Skin of body (tissue), 1 donor: ENCODE measurements at regions not wholly inside any gene's neighbourhood (a gene's known extent, or its start where the extent isn't known, plus 50 kb on each side); places are given as distances from the start of the nearest gene placed in this dataset.

ENCODE experiments used
- DNase-seq: peaks from one replicate; lab custom pipeline; 2025; lab: John Stamatoyannopoulos, UW

GRCh38 chr12:65517656-65518210, 239.2 kb downstream of the MSRB3 start:
- no peak for DNase-seq

DNA sequence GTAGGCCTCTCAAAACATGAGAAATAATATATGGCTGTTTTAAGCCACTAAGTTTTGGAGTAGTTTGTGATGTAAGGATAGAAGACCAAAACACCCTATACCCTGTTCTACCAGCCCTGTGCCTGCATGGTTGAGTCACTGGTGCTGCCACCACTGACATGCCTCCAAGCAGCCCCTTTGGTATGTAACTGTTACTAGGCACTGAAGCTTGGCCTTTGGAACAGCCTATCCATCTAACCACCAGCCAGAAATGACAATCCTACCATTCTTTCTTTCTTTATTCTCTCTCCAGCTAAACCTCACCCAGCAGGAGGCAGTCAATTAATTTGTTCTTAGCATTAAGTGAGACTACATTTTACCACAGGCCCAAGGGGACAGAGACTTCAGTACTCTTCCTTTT, 240.3 kb downstream of the MSRB3 start:
- no peak for DNase-seq

DNA sequence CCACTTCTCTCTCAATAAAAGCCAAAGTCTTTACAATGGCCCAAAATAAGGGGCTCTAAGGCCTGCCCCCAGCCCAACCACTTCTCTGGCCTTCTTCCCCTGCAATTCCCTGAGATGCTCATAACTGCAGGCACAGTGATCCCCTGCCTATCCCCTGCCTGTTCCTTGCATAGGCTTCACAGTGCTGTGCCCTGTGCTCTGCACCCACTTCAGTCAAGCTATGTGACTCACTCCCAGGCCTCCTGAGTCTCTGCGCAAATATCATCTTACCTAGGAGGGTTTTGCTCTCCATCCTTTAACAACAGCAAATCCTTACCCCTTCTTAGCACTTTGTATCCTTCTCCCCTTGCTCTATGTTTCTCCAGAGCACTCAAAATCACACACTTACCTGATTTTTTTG, 242.2 kb downstream of the MSRB3 start:
- no peak for DNase-seq

GRCh38 chr12:65522956-65523860, 244.7 kb downstream of the MSRB3 start:
- no peak for DNase-seq

GRCh38 chr12:65524666-65525065, 246.2 kb downstream of the MSRB3 start:
- no peak for DNase-seq

GRCh38 chr12:65525491-65526141, 247.1 kb downstream of the MSRB3 start:
- DNase-seq: no peak

DNA sequence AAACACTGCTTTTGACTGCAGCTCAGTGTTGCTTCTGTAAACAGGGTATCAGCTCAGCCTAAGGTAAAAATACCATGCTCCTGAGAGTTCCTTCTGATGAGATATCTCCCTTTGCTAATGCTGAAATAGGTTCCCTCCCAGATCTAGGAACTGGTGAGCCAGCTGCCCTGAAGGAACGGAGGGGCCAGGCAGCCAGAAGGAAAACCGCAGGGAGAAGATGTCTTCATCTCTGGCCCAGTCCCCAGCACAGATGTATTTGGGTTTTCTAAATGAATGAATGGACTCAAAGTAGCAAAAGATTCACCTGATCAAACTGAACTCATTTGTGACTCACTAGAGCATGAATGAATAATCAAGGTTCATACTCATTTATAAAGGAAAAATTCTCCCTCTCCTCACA, 247.8 kb downstream of the MSRB3 start:
- no peak for DNase-seq

GRCh38 chr12:65528127-65528526, 249.6 kb downstream of the MSRB3 start:
- DNase-seq: no peak

DNA sequence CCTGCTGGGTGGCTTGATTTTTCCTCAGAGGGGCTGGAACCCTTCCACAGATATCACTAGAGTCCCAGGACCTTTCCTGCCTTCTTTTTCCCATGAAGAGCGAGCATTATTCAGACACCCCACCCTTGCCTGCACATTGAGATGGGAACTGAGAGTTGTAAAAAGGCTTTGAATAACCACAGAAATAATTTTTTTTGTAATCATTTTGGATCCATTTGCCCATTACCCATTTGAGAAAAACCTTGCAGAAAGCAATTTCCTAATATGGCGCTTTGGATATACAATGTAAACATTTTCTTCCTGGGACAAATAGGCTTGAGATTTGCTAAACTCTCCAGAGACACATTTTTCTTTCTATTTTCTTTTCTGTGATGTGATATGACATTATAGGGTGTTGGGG, 250.6 kb downstream of the MSRB3 start:
- DNase-seq: no peak

- no peak for DNase-seq
Observed at GRCh38 chr12:65529771-65530435, 251.4 kb downstream of the MSRB3 start.

GRCh38 chr12:65532162-65532561, 253.7 kb downstream of the MSRB3 start:
- no peak for DNase-seq

DNA sequence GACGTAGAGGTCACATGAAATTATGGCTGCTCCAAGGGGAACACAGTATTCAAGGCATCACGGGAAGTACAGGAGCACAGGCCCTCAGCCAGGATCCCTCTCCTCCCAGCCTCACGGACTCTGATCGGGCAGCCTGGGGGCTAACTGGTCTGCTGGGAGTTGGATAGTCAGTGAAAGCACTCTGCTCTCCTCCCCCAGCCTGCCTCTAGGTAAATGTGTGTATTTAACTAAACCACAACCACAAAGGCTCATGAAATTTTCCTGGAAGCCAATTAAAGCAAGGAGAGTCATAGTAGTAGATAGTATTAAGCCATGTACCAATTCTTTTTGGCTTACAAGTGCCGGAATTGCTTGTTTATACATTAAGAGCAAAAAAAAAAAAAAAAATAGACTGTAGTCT, 254.3 kb downstream of the MSRB3 start:
- no peak for DNase-seq

GRCh38 chr12:65533177-65533883, 254.8 kb downstream of the MSRB3 start:
- DNase-seq: no peak

GRCh38 chr12:65534238-65534841, 255.9 kb downstream of the MSRB3 start:
- DNase-seq: no peak

GRCh38 chr12:65535946-65536345, 257.5 kb downstream of the MSRB3 start:
- no peak for DNase-seq

GRCh38 chr12:65536351-65536750, 257.9 kb downstream of the MSRB3 start:
- no peak for DNase-seq

DNA sequence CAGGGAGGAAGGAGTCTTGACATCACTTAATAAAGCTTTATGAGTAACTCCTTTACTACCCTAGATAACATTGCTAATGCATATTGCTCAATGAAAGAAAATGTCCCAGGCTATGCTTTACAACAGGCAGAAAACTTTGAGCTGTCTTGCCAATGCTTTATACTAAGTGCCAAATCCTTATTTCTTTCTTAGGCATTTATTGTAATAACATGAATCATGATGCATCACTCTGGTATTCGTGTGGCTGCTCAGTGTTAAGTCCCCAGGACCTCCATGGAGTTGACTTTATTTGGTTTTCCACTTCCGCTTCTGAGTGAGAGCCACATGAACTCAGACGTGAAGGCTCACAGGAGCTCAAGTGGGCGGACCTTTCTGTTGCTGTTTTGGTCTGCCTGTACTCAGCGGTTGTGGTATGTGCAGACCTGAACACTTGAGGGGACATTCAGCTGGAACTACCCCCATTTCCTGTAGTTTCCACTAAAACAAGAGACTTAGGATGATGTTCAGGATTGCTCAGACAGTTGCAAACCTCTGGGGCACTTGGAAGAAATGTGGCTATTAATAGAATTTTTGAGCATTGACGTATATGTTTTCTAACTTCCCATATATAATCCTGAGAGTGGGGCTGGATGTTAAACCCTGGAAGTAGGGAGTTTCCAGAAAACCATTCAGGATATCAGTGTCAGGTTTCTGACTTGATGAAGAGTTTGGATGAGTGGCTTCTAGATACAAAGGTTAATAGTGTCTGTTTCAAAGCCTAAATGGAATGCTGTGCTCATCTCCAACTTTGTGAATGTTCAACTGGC, 258.6 kb downstream of the MSRB3 start:
- peak; percentile 94 for DNase-seq

DNA sequence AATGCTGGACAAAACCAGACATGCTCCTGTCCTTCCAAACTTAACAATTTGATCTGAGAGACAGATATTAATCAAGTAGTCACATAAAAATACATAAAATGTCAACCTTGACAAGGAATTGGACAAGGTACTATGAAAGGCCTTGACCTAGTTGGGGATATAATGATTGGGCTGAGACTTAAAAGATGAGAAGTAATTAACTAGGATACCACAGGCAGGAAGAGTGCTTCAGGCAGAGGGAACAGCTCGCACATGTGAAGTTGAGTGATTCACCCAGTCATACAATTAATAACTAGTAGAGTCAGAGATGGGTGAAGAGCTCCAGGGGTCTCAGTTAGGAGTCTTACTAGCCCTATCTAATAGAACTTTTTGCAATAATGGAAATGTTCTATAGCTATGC, 259.5 kb downstream of the MSRB3 start:
- DNase-seq: no peak

GRCh38 chr12:65539023-65539422, 260.5 kb downstream of the MSRB3 start:
- DNase-seq: no peak

- DNase-seq: no peak
Observed at GRCh38 chr12:65540140-65540539, 261.7 kb downstream of the MSRB3 start.
